Spleen (tissue), 11 donors: ENCODE measurements at regions not wholly inside any gene's neighbourhood (a gene's known extent, or its start where the extent isn't known, plus 50 kb on each side); places are given as distances from the start of the nearest gene placed in this dataset.

ENCODE experiments used
- DNase-seq: peaks from one replicate; pipeline ENCODE4 v3.0.0-alpha.2; 2020
- H3K27ac ChIP-seq, 8 donors: fragments of 200-600 bp; sonication (generic) in 7 of 8; 1 replicate in 4 of 8; 2 replicates in 4 of 8; pipeline versions ENCODE4 v1.5.0 to v1.8.0; 2016 to 2021; ENCODE audit warnings: inconsistent platforms in 4 of 8, mild to moderate bottlenecking in 4 of 8, moderate library complexity in 1 of 8
- H3K27me3 ChIP-seq, 7 donors: fragments of 200-600 bp; sonication (generic) in 6 of 7; replicated peaks in 1 of 7; 1 replicate in 4 of 7; 2 replicates in 3 of 7; pipeline versions ENCODE4 v1.5.0 to v1.8.0; 2016 to 2021; ENCODE audit warnings: inconsistent platforms in 3 of 7, mild to moderate bottlenecking in 1 of 7
- H3K36me3 ChIP-seq, 6 donors: fragments of 200-600 bp; sonication (generic) in 5 of 6; 1 replicate in 4 of 6; 2 replicates in 2 of 6; pipeline versions ENCODE4 v1.5.0 to v1.8.0; 2016 to 2021; ENCODE audit warnings: inconsistent platforms in 2 of 6
- H3K4me1 ChIP-seq, 6 donors: fragments of 200-600 bp; sonication (generic) in 5 of 6; 1 replicate in 3 of 6; 2 replicates in 3 of 6; pipeline versions ENCODE4 v1.5.0 to v1.8.0; 2016 to 2021; ENCODE audit warnings: inconsistent platforms in 3 of 6
- H3K4me3 ChIP-seq, 8 donors: fragments of 200-600 bp; sonication (generic) in 7 of 8; 1 replicate in 4 of 8; 2 replicates in 4 of 8; pipeline versions ENCODE4 v1.5.0 to v1.8.0; 2016 to 2021; ENCODE audit warnings: inconsistent platforms in 4 of 8, mild to moderate bottlenecking in 4 of 8, moderate library complexity in 2 of 8
- H3K9me3 ChIP-seq, 8 donors: fragments of 200-600 bp; sonication (generic) in 7 of 8; 1 replicate in 4 of 8; 2 replicates in 4 of 8; pipeline versions ENCODE4 v1.5.0 to v1.8.0; 2016 to 2021; ENCODE audit warnings: inconsistent platforms in 4 of 8
- CTCF ChIP-seq, 11 experiments: fragments of 200-600 bp in 7 of 11; fragments of 450-650 bp in 4 of 11; sonication (generic) in 4 of 11; IDR thresholded peaks in 8 of 11; conservative IDR thresholded peaks in 3 of 11; 1 replicate in 7 of 11; 2 replicates in 4 of 11; pipeline versions ENCODE4 v1.4.0 to v1.8.0; 2016 to 2021; ENCODE audit warnings: antibody characterized with exemption in 11 of 11, inconsistent platforms in 4 of 11, mild to moderate bottlenecking in 1 of 11
- POLR2A ChIP-seq, 3 donors: fragments of 450-650 bp; IDR thresholded peaks; one replicate each; pipeline ENCODE4 v1.5.1; 2017; ENCODE audit warnings: antibody characterized with exemption in 3 of 3, mild to moderate bottlenecking in 1 of 3
- POLR2AphosphoS5 ChIP-seq, 3 donors: sonication (generic); formaldehyde crosslinking; IDR thresholded peaks; one replicate each; pipeline ENCODE4 v1.5.1; 2017; ENCODE audit warnings: antibody characterized with exemption in 3 of 3
- WGBS, 5 donors: extraction: QIAGEN DNeasy Blood & Tissue Kit in 3 of 5; methylation state at CpG; one replicate each; pipeline versions ENCODE4 v1.1.5 to v1.1.7; 2013 to 2018; 5-methylcytosine and 5-hydroxymethylcytosine counted together
- intact Hi-C: fragments of 100-400 bp; cut with DNase I; formaldehyde crosslinking; loops from one replicate; pipeline ENCODE4 v1.15.0; 2023; ENCODE audit warnings: low total_unique reads
- donor health status: healthy with polysubstance abuse.
- donor health status: DM: no; HTN: no; CAD: no; lungs with moderate emphysema.
- donor health status: DM: no; HTN: no; CAD: no.
- donor health status: Bipolar disorder and iron deficiency.
- donor health status: healthy.
- donor health status: DM: no; HTN: no; CAD: no.
- donor health status: DM: yes; HTN: yes; CAD: no.

GRCh38 chr10:129285459-129285858, 181.6 kb upstream of the MGMT start:
- Histone ChIP-seq H3K4me3 (no peak overlapping the region), H3K4me1 (no peaks in the 10 kb centered on the region), H3K36me3 (no peaks in the 10 kb centered on the region), H3K27ac (no peak overlapping the region), H3K9me3 (peaks cover 0 to 9% (median 5%) of the 10 kb centered on the region in 8 donors), H3K27me3 (peaks cover 0 to 16% (median 0%) of the 10 kb centered on the region in 7 donors)
- WGBS, 5 donors: 87 to 98% (median 91%) methylated on average over 5 of the region's 5 CpGs
- TF ChIP-seq POLR2AphosphoS5 (IDR thresholded peaks at IDR 0.05): no peak
- no peak for TF ChIP-seq CTCF (IDR thresholded peaks at IDR 0.05 in 8 of 11, conservative IDR thresholded peaks at IDR 0.05 in 3 of 11)
- no peak for TF ChIP-seq POLR2A (IDR thresholded peaks at IDR 0.05)
- DNase-seq: no peak
- intact Hi-C loops: no loop called here

- no peaks in the 10 kb centered on the region for H3K4me1 ChIP-seq
- no peak overlapping the region for H3K27ac ChIP-seq
- H3K36me3 ChIP-seq: no peaks in the 10 kb centered on the region
- peaks cover 0 to 11% (median 0%) of the 10 kb centered on the region in 7 donors for H3K27me3 ChIP-seq
- DNase-seq: no peak
- H3K4me3 ChIP-seq: no peak overlapping the region
- 78 to 88% (median 81%) methylated on average over 6 of the region's 6 CpGs for WGBS, 5 donors
- no peak for TF ChIP-seq POLR2AphosphoS5 (IDR thresholded peaks at IDR 0.05)
- H3K9me3 ChIP-seq: no peaks in the 10 kb centered on the region
- intact Hi-C loops: no loop called here
Measured at GRCh38 chr10:129288999-129289584, 177.9 kb upstream of the MGMT start.

DNA sequence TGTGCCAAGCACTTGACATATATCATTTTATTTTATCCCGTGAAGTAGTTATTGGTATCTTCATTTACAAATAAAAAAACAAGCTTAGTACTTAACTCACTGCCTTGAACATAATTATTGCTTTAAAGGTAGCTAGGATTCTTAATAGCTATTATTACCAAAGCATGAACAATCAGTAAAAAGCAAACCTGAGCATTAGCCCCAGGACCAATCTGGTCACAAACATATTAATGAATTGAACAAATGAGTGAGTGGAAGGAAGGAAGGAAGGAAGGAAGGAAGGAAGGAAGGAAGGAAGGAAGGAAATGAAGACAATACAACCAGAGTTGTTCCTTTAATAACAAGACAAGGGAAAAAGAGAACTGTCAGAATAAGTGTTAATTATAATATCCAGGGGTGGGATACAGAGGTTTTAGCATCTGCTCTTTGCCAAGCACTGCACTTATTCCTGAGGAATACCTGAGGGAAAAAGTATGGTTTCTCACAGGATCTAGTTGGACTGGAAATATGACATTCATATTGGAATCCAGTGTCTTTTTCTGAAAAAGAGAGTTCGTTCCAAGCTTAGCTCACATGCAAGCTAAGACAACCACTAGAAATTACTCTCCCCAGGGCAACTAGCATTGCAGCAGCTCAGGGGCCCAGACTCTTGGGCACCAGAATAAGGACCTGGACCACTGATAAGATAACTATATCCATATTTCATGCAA, 172.9 kb upstream of the MGMT start:
- intact Hi-C loops: no loop called here
- DNase-seq: no peak
- H3K9me3 ChIP-seq: no peaks in the 10 kb centered on the region
- no peak overlapping the region for H3K4me3 ChIP-seq
- 83 to 90% (median 88%) methylated on average over 2 of the region's 2 CpGs for WGBS, 5 donors
- peaks cover 0 to 22% (median 0%) of the 10 kb centered on the region in 7 donors for H3K27me3 ChIP-seq
- H3K27ac ChIP-seq: no peak overlapping the region
- TF ChIP-seq CTCF (IDR thresholded peaks at IDR 0.05 in 8 of 11, conservative IDR thresholded peaks at IDR 0.05 in 3 of 11): no peak
- no peak for TF ChIP-seq POLR2AphosphoS5 (IDR thresholded peaks at IDR 0.05)
- TF ChIP-seq POLR2A (IDR thresholded peaks at IDR 0.05): no peak
- no peaks in the 10 kb centered on the region for H3K36me3 ChIP-seq
- H3K4me1 ChIP-seq: no peaks in the 10 kb centered on the region

GRCh38 chr10:129294944-129295343, 172.1 kb upstream of the MGMT start:
- 78 to 94% (median 85%) methylated on average over 3 of the region's 3 CpGs for WGBS, 5 donors
- TF ChIP-seq POLR2A (IDR thresholded peaks at IDR 0.05): no peak
- no peak for TF ChIP-seq CTCF (IDR thresholded peaks at IDR 0.05 in 8 of 11, conservative IDR thresholded peaks at IDR 0.05 in 3 of 11)
- TF ChIP-seq POLR2AphosphoS5 (IDR thresholded peaks at IDR 0.05): no peak
- Histone ChIP-seq H3K27me3 (peaks cover 0 to 15% (median 0%) of the 10 kb centered on the region in 7 donors), H3K9me3 (no peaks in the 10 kb centered on the region), H3K27ac (no peak overlapping the region), H3K36me3 (no peaks in the 10 kb centered on the region), H3K4me3 (no peak overlapping the region), H3K4me1 (no peaks in the 10 kb centered on the region)
- DNase-seq: no peak
- intact Hi-C loops: no loop called here
